K562 (cell line): ENCODE measurements at regions not wholly inside any gene's neighbourhood (a gene's known extent, or its start where the extent isn't known, plus 50 kb on each side); places are given as distances from the start of the nearest gene placed in this dataset.
"Not testable (repeated sequence)": the region's sequence is repeated elsewhere in the genome, so short reads cannot be mapped to it uniquely, and the experiment has no call there.

Experiments used
- ATAC-seq: fragments of 200-7000 bp; cut with Tn5 transposase; 3 replicates; pipeline ENCODE4 v1.9.1; 2020; ENCODE audit warnings: moderate library complexity
- BruUV-seq: library from RNA; stranded (reverse); fragments of 400-500 nt; replicated peaks from 2 replicates; lab custom pipeline; 2021; lab: Mats Ljungman, UMichigan
- CTCF ChIA-PET: fragments of 300-600 bp; formaldehyde crosslinking; extraction: SDS; loops from one replicate; lab custom pipeline; 2021; ENCODE audit warnings: low intra/inter-chr PET ratio; lab: Yijun Ruan, JAX
- POLR2A ChIA-PET: fragments of 300-600, 350-650 bp; sonication (Branson Sonifier 250); formaldehyde crosslinking; extraction: SDS; loops from one replicate; lab custom pipeline; 2021; ENCODE audit warnings: antibody characterized with exemption, inconsistent platforms; lab: Yijun Ruan, JAX
- DNase-seq, 4 experiments: peaks; one replicate each; pipeline versions ENCODE4 v3.0.0 to v3.0.0-alpha.2; 2011 to 2018; ENCODE audit warnings: low spot score in 3 of 4, mixed read lengths in 3 of 4; ENCODE audit errors: extremely low read depth in 1 of 4
- FAIRE-seq: peaks from 2 replicates; lab custom pipeline; 2011; peaks lifted over from hg19 to GRCh38; lab: Jason Lieb, UNC
- H2AFZ ChIP-seq: 2 replicates; pipeline ENCODE4 v1.6.0; 2011; ENCODE audit warnings: low read depth, low read length, control low read depth, inconsistent platforms
- H3K27ac ChIP-seq: fragments of 200-600 bp; 3 replicates; pipeline ENCODE4 v1.8.0; 2011; ENCODE audit warnings: low read depth, mild to moderate bottlenecking, control low read depth, inconsistent platforms, low read length, moderate library complexity, mixed read lengths; ENCODE audit errors: extremely low read depth
- H3K27me3 ChIP-seq, 2 experiments: fragments of 300-600 bp in 1 of 2; 2 replicates in 1 of 2; 3 replicates in 1 of 2; pipeline versions ENCODE4 v1.6.0 to v1.8.0; 2011; ENCODE audit warnings: inconsistent platforms in 2 of 2, low read length in 2 of 2, mild to moderate bottlenecking in 1 of 2, mixed read lengths in 1 of 2, moderate library complexity in 1 of 2; ENCODE audit not compliant: control insufficient read depth in 2 of 2, insufficient read depth in 2 of 2
- H3K36me3 ChIP-seq: fragments of 300-600 bp; 3 replicates; pipeline ENCODE4 v1.8.0; 2011; ENCODE audit warnings: mild to moderate bottlenecking, low read length, inconsistent platforms; ENCODE audit not compliant: control insufficient read depth, insufficient read depth
- H3K4me1 ChIP-seq, 2 experiments: fragments of 200-600 bp in 1 of 2; replicated peaks in 1 of 2; 2 replicates in 1 of 2; 3 replicates in 1 of 2; pipeline versions ENCODE4 v1.5.1 to v1.8.0; 2011; ENCODE audit warnings: inconsistent platforms in 2 of 2, low read length in 2 of 2, mild to moderate bottlenecking in 1 of 2, mixed read lengths in 1 of 2, moderate library complexity in 1 of 2; ENCODE audit not compliant: control insufficient read depth in 2 of 2, insufficient read depth in 2 of 2
- H3K4me2 ChIP-seq: 2 replicates; pipeline ENCODE4 v1.6.1; 2011; ENCODE audit warnings: low read length, control low read depth, inconsistent platforms, mixed read lengths; ENCODE audit not compliant: insufficient read depth
- H3K4me3 ChIP-seq: fragments of 200-600 bp; sonication (generic), shearing (Covaris generic); 2 replicates; pipeline ENCODE4 v1.5.1; 2016; ENCODE audit warnings: control low read depth, inconsistent platforms
- H3K79me2 ChIP-seq: fragments of 200-600 bp; 3 replicates; pipeline ENCODE4 v1.8.0; 2011; ENCODE audit warnings: low read length, inconsistent platforms; ENCODE audit not compliant: control insufficient read depth, insufficient read depth
- H3K9ac ChIP-seq, 2 experiments: 2 replicates each; pipeline versions ENCODE4 v1.6.0 to v1.6.1; 2011; ENCODE audit warnings: low read depth in 2 of 2, low read length in 2 of 2, control low read depth in 1 of 2, inconsistent platforms in 1 of 2, mild to moderate bottlenecking in 1 of 2, mixed read lengths in 1 of 2; ENCODE audit not compliant: insufficient read depth in 1 of 2
- H3K9me1 ChIP-seq: one replicate; pipeline ENCODE4 v1.6.0; 2011; ENCODE audit warnings: inconsistent platforms, mild to moderate bottlenecking, low read length, moderate library complexity; ENCODE audit not compliant: control insufficient read depth, insufficient read depth
- H3K9me3 ChIP-seq: replicated peaks from 2 replicates; pipeline ENCODE4 v1.5.1; 2011; ENCODE audit warnings: low read depth, low read length, inconsistent platforms; ENCODE audit not compliant: control insufficient read depth, insufficient read depth
- H4K20me1 ChIP-seq: replicated peaks from 2 replicates; pipeline ENCODE4 v1.6.1; 2011; ENCODE audit warnings: low read length, inconsistent platforms, mixed read lengths; ENCODE audit not compliant: control insufficient read depth, insufficient read depth
- CTCFL ChIP-seq: IDR thresholded peaks from 2 replicates; pipeline ENCODE4 v1.6.1; 2011; ENCODE audit warnings: borderline replicate concordance, low read depth, mild to moderate bottlenecking, moderate library complexity, low read length; ENCODE audit not compliant: insufficient read depth, poor library complexity, severe bottlenecking
- CXXC5 ChIP-seq: fragments of 250-450 bp; sonication (Bioruptor Pico); IDR thresholded peaks from 2 replicates; pipeline ENCODE4 v1.8.0; 2022; ENCODE audit warnings: inconsistent platforms, mild to moderate bottlenecking, moderate library complexity
- L3MBTL2 ChIP-seq: fragments of 450-650 bp; IDR thresholded peaks from 2 replicates; pipeline ENCODE4 v1.6.1; 2016; ENCODE audit warnings: mild to moderate bottlenecking, moderate library complexity
- SMC3 ChIP-seq: conservative IDR thresholded peaks from 2 replicates; pipeline ENCODE4 v1.6.1; 2011; ENCODE audit warnings: low read depth, low read length, improper control_type of control experiment; ENCODE audit not compliant: insufficient read depth
- SNAPC5 ChIP-seq: fragments of 250-450 bp; sonication (Bioruptor Pico); IDR thresholded peaks from 2 replicates; pipeline ENCODE4 v1.8.0; 2021; ENCODE audit warnings: moderate library complexity, mild to moderate bottlenecking, inconsistent platforms
- SRSF7 ChIP-seq: fragments of 200-400 bp; formaldehyde crosslinking; optimal IDR thresholded peaks from 2 replicates; pipeline ENCODE3; 2017; ENCODE audit warnings: mild to moderate bottlenecking, low read depth, low read length
- ZFP36 ChIP-seq: fragments of 150-350 bp; IDR thresholded peaks from 2 replicates; pipeline ENCODE4 v1.6.1; 2018; ENCODE audit warnings: low read length, low read depth; ENCODE audit not compliant: partially characterized antibody
- ZNF232 ChIP-seq: sonication (generic); formaldehyde crosslinking; IDR thresholded peaks from 2 replicates; pipeline ENCODE4 v1.8.0; 2022; ENCODE audit warnings: mild to moderate bottlenecking, missing genetic modification reagents
- ZNF398 ChIP-seq: fragments of 250-450 bp; sonication (Bioruptor Pico); IDR thresholded peaks from 2 replicates; pipeline ENCODE4 v1.8.0; 2021; ENCODE audit warnings: moderate library complexity, mild to moderate bottlenecking, inconsistent platforms
- WGBS: fragments of 100-300 bp; shearing (Covaris generic); methylation state at CpG from one replicate; pipeline ENCODE4 v1.1.6; 2016; ENCODE audit warnings: low coverage, mixed read lengths; ENCODE audit not compliant: insufficient coverage; ENCODE audit errors: missing lambda C conversion rate; 5-methylcytosine and 5-hydroxymethylcytosine counted together
- in situ Hi-C: fragments of 300-500 bp; cut with MboI; formaldehyde crosslinking; loops from 4 replicates; pipeline ENCODE4 v1.15.0; 2018; ENCODE audit warnings: inconsistent platforms, mixed read lengths
- intact Hi-C: fragments of 100-400 bp; cut with micrococcal nuclease; formaldehyde crosslinking; loops from 2 replicates; pipeline ENCODE4 v1.14.2; 2022

- 16% methylated on average over 21 of the region's 30 CpGs for WGBS
- in situ Hi-C loops, H3K36me3 ChIP-seq, DNase-seq, ATAC-seq, H3K9me3 ChIP-seq, CTCF ChIA-PET, H3K4me3 ChIP-seq, FAIRE-seq, H3K9me1 ChIP-seq, H3K4me2 ChIP-seq, H3K27me3 ChIP-seq, H3K27ac ChIP-seq, H2AFZ ChIP-seq, POLR2A ChIA-PET, H3K79me2 ChIP-seq, H4K20me1 ChIP-seq, BruUV-seq, H3K9ac ChIP-seq: not testable (repeated sequence)
- intact Hi-C loops = loop anchor here (10.0 kb wide), 3 partner anchors 81 to 301 kb away; no protein-coding TSS in a partner anchor
- TF ChIP-seq ZFP36 = peak; percentile 46
- H3K4me1 ChIP-seq = peaks cover 0 to 15% of the 10 kb centered on the region in 2 experiments; a peak in 2 of 5 replicates
These were observed 671.3 kb upstream of the DEFB115 start for GRCh38 chr20:30586178-30586577.

GRCh38 chr20:30593572-30593971, 663.9 kb upstream of the DEFB115 start:
- FAIRE-seq (no peak), DNase-seq (peak in 3 of 4 experiments; percentile 18 to 44 (median 36)), ATAC-seq (peak; percentile 90)
- Histone ChIP-seq H3K27me3 (no peaks in the 10 kb centered on the region; a peak in 1 of 5 replicates), H3K4me3 (no peak overlapping the region), H3K9me3 (no peaks in the 10 kb centered on the region), H4K20me1 (no peaks in the 10 kb centered on the region), H3K27ac (no peak overlapping the region), H3K9ac (no peak overlapping the region), H3K4me2 (no peak overlapping the region; the same call in 1 of the 2 replicates), H3K36me3 (no peaks in the 10 kb centered on the region), H2AFZ (no peak overlapping the region), H3K4me1 (peaks cover 0 to 8% of the 10 kb centered on the region in 2 experiments; a peak in 2 of 5 replicates), H3K9me1 (no peaks in the 10 kb centered on the region), H3K79me2 (no peaks in the 10 kb centered on the region)
- intact Hi-C loops = no loop called here
- ChIA-PET POLR2A (no interaction called here), CTCF (no interaction called here)
- no TSS peak for BruUV-seq
- in situ Hi-C loops = no loop called here
- 29% methylated on average over 20 of the region's 22 CpGs for WGBS
- TF ChIP-seq ZNF398 (CRISPR knock-in tag) (no peak), ZNF232 (CRISPR knock-in tag) (no peak), SRSF7 (no peak), CTCFL (peak; percentile 14), SNAPC5 (CRISPR knock-in tag) (no peak), SMC3 (0 out of 2 replicates have a peak, but pooled peaks have one; percentile 16), CXXC5 (CRISPR knock-in tag) (0 out of 2 replicates have a peak, but pooled peaks have one; percentile 9), L3MBTL2 (no peak)
